ENCODE measurements at regions not wholly inside any gene's neighbourhood (a gene's known extent, or its start where the extent isn't known, plus 50 kb on each side); places are given as distances from the start of the nearest gene placed in this dataset.

- H3K27me3 ChIP-seq (replicated peaks; ENCODE audit: insufficient read depth): no peaks in the 10 kb centered on the region
- no peaks in the 10 kb centered on the region for H3K4me1 ChIP-seq (ENCODE audit: control insufficient read depth in 1 of 2, low read depth in 2 of 2)
- ATAC-seq (ENCODE audit: insufficient number of reproducible peaks, low FRiP score, low read depth) (no peak), DNase-seq (ENCODE audit: low spot score) (no peak)
- no peak overlapping the region for H3K4me3 ChIP-seq
- H3K9me3 ChIP-seq: no peaks in the 10 kb centered on the region
- no peaks in the 10 kb centered on the region for H3K36me3 ChIP-seq
- no peak overlapping the region for H3K27ac ChIP-seq
- TF ChIP-seq, protein P1, sequence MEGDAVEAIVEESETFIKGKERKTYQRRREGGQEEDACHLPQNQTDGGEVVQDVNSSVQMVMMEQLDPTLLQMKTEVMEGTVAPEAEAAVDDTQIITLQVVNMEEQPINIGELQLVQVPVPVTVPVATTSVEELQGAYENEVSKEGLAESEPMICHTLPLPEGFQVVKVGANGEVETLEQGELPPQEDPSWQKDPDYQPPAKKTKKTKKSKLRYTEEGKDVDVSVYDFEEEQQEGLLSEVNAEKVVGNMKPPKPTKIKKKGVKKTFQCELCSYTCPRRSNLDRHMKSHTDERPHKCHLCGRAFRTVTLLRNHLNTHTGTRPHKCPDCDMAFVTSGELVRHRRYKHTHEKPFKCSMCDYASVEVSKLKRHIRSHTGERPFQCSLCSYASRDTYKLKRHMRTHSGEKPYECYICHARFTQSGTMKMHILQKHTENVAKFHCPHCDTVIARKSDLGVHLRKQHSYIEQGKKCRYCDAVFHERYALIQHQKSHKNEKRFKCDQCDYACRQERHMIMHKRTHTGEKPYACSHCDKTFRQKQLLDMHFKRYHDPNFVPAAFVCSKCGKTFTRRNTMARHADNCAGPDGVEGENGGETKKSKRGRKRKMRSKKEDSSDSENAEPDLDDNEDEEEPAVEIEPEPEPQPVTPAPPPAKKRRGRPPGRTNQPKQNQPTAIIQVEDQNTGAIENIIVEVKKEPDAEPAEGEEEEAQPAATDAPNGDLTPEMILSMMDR (IDR thresholded peaks at IDR 0.05): no peak
Measured at GRCh38 chr2:116917196-116917595, 897.3 kb upstream of the DDX18 start.

DNA sequence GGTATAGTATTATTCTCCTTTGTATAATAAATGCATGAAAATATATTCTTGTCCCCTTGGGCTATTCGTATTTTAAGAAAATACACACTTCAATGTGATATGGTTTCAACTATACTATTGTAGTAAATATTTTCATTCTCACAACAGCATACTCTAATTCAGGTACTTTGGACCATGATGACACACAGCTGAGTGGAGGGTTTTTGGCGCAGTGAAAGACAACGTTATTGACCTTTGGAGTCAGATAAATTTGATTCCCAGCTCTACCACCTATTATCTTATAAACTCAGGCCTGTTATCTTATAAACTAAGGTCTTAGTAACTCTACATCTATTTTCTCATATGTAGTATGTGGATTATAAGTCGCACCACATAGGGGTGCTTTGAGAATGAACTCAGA lies 895.9 kb upstream of the DDX18 start:
- H3K9me3 ChIP-seq: no peaks in the 10 kb centered on the region
- H3K4me1 ChIP-seq (ENCODE audit: control insufficient read depth in 1 of 2, low read depth in 2 of 2): no peaks in the 10 kb centered on the region
- H3K27me3 ChIP-seq (replicated peaks; ENCODE audit: insufficient read depth): no peaks in the 10 kb centered on the region
- ATAC-seq (ENCODE audit: insufficient number of reproducible peaks, low FRiP score, low read depth) (no peak), DNase-seq (ENCODE audit: low spot score) (no peak)
- H3K27ac ChIP-seq: no peak overlapping the region
- no peak overlapping the region for H3K4me3 ChIP-seq
- H3K36me3 ChIP-seq: no peaks in the 10 kb centered on the region
- TF ChIP-seq, protein P1 (IDR thresholded peaks at IDR 0.05): no peak

GRCh38 chr2:116922414-116922813 lies 892.1 kb upstream of the DDX18 start:
- Histone ChIP-seq H3K4me1 (ENCODE audit: control insufficient read depth in 1 of 2, low read depth in 2 of 2) (no peaks in the 10 kb centered on the region), H3K4me3 (no peak overlapping the region), H3K27ac (no peak overlapping the region), H3K36me3 (no peaks in the 10 kb centered on the region), H3K27me3 (replicated peaks; ENCODE audit: insufficient read depth) (no peaks in the 10 kb centered on the region), H3K9me3 (no peaks in the 10 kb centered on the region)
- ATAC-seq (ENCODE audit: insufficient number of reproducible peaks, low FRiP score, low read depth) (no peak), DNase-seq (ENCODE audit: low spot score) (no peak)
- TF ChIP-seq, protein P1 (IDR thresholded peaks at IDR 0.05): no peak

DNA sequence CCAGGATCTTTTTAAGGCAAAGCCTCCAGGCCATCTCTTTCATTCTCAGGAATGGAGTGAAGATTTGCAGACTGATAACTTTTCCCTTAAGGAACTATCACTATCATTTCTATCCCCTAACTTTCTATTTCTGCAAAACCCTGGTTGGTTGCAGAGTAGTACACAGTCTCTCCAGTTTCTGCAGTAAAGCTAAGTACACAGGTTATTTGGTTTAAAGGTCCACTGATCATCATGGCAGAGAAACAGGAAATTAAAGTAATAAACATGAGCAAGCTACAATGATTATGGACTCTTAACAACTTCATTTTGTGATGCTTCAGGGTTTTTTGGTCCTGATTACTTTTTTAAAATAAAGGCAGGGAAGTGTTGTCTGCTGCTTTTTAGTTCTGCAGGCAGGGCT lies 890.0 kb upstream of the DDX18 start:
- ATAC-seq (ENCODE audit: insufficient number of reproducible peaks, low FRiP score, low read depth): no peak
- Histone ChIP-seq H3K27ac (no peak overlapping the region), H3K4me3 (no peak overlapping the region), H3K9me3 (no peaks in the 10 kb centered on the region), H3K36me3 (no peaks in the 10 kb centered on the region), H3K4me1 (ENCODE audit: control insufficient read depth in 1 of 2, low read depth in 2 of 2) (no peaks in the 10 kb centered on the region), H3K27me3 (replicated peaks; ENCODE audit: insufficient read depth) (no peaks in the 10 kb centered on the region)
- DNase-seq (ENCODE audit: low spot score): no peak
- TF ChIP-seq, protein P1 (IDR thresholded peaks at IDR 0.05): no peak

- ATAC-seq (ENCODE audit: insufficient number of reproducible peaks, low FRiP score, low read depth): no peak
- H3K4me3 ChIP-seq: no peak overlapping the region
- DNase-seq (ENCODE audit: low spot score): no peak
- H3K9me3 ChIP-seq: no peaks in the 10 kb centered on the region
- H3K4me1 ChIP-seq (ENCODE audit: control insufficient read depth in 1 of 2, low read depth in 2 of 2): no peaks in the 10 kb centered on the region
- H3K36me3 ChIP-seq: no peaks in the 10 kb centered on the region
- TF ChIP-seq, protein P1 (IDR thresholded peaks at IDR 0.05): no peak
- no peaks in the 10 kb centered on the region for H3K27me3 ChIP-seq (replicated peaks; ENCODE audit: insufficient read depth)
- no peak overlapping the region for H3K27ac ChIP-seq
Measured at GRCh38 chr2:116935097-116935814, 879.2 kb upstream of the DDX18 start.
